ENCODE measurements at regions not wholly inside any gene's neighbourhood (a gene's known extent, or its start where the extent isn't known, plus 50 kb on each side); places are given as distances from the start of the nearest gene placed in this dataset.
"Not testable (repeated sequence)": the region's sequence is repeated elsewhere in the genome, so short reads cannot be mapped to it uniquely, and the experiment has no call there.

DNA sequence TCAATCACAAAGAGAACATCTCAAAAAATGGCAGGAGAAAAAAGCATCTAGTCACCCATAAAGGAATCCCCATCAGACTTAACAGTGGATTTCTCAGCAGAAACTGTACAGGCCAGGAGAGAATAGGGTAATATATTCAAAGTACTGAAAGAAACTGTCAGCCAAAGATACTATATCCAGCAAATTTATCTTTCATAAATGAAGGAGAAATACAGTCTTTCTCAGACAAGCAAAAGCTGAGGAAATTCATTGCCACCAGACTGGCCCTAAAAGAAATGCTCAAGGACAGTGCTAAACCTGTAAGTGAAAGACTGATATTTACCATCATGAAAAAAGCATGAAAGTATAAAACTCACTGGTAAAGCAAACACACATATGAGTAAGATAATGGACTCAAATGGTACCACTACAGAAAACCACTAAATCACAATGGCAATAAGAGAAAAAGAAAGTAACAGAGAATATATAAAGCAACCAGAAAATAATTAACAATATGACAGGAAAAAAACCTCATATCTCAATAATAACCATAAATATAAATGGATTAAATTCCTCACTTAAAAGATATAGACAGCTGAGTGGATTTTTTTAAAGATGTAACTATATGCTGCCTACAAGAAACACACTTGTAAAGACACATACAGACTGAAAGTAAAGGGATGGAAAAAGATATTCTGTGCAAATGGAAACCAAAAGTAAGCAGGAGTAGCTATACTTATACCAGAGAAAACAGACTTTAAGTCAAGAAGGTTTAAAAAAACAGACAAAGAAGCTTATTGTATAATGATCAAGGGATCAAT is 83.4 kb upstream of the STK39 start:
- no peak overlapping the region for H3K4me3 ChIP-seq (ENCODE audit: low read depth in 1 of 2, low read length in 2 of 2)
- H3K36me3 ChIP-seq (ENCODE audit: insufficient read depth, low read length), result no peaks in the 10 kb centered on the region
- no peak overlapping the region for H3K27ac ChIP-seq (ENCODE audit: low read length)
- H3K4me1 ChIP-seq (ENCODE audit: insufficient read depth, low read length), result no peaks in the 10 kb centered on the region
- H2AFZ ChIP-seq (ENCODE audit: low read depth, low read length), result no peak overlapping the region
- H3K79me2 ChIP-seq (ENCODE audit: insufficient read depth, low read length), result no peaks in the 10 kb centered on the region
- no peak overlapping the region for H3K9ac ChIP-seq (ENCODE audit: low read depth, low read length)
- no peak overlapping the region for H3K4me2 ChIP-seq (ENCODE audit: insufficient read depth, low read length)
- no peaks in the 10 kb centered on the region for H3K27me3 ChIP-seq (ENCODE audit: insufficient read depth, low read length, poor library complexity)
- H3K9me3 ChIP-seq (ENCODE audit: insufficient read depth, low read length, severe bottlenecking), result peaks cover 10% of the 10 kb centered on the region
- no peak for ATAC-seq (ENCODE audit: insufficient read depth, low read depth)
- H4K20me1 ChIP-seq (ENCODE audit: insufficient read depth, low read length), result no peaks in the 10 kb centered on the region
- TF ChIP-seq EZH2 (IDR thresholded peaks at IDR 0.05; ENCODE audit: borderline replicate concordance, low read depth, low read length, severe bottlenecking), result no peak
- TF ChIP-seq, protein P1, sequence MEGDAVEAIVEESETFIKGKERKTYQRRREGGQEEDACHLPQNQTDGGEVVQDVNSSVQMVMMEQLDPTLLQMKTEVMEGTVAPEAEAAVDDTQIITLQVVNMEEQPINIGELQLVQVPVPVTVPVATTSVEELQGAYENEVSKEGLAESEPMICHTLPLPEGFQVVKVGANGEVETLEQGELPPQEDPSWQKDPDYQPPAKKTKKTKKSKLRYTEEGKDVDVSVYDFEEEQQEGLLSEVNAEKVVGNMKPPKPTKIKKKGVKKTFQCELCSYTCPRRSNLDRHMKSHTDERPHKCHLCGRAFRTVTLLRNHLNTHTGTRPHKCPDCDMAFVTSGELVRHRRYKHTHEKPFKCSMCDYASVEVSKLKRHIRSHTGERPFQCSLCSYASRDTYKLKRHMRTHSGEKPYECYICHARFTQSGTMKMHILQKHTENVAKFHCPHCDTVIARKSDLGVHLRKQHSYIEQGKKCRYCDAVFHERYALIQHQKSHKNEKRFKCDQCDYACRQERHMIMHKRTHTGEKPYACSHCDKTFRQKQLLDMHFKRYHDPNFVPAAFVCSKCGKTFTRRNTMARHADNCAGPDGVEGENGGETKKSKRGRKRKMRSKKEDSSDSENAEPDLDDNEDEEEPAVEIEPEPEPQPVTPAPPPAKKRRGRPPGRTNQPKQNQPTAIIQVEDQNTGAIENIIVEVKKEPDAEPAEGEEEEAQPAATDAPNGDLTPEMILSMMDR (IDR thresholded peaks at IDR 0.05; ENCODE audit: borderline replicate concordance, extremely low read depth, low read length, poor library complexity, severe bottlenecking), result no peak
- DNase-seq, result no peak

DNA sequence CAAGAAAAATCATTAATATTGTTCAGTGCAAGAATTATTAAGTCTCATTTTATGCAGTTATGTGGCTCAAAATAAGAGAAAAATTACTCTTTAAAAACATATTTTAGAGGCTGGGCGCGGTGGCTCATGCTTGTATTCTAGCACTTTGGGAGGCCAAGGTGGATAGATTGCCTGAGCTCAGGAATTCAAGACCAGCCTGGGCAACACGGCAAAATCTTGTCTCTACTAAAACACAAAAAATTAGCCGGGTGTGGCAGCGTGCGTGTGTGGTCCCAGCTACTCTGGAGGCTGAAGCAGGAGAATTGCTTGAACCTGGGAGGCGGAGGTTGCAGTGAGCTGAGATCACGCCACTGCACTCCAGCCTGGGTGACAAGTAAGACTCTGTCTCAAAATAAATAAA is 87.9 kb upstream of the STK39 start:
- not testable (repeated sequence) for H3K79me2 ChIP-seq (ENCODE audit: insufficient read depth, low read length); H4K20me1 ChIP-seq (ENCODE audit: insufficient read depth, low read length); H3K4me3 ChIP-seq (ENCODE audit: low read depth in 1 of 2, low read length in 2 of 2); ATAC-seq (ENCODE audit: insufficient read depth, low read depth); DNase-seq; H2AFZ ChIP-seq (ENCODE audit: low read depth, low read length); H3K4me2 ChIP-seq (ENCODE audit: insufficient read depth, low read length); H3K9ac ChIP-seq (ENCODE audit: low read depth, low read length); H3K27me3 ChIP-seq (ENCODE audit: insufficient read depth, low read length, poor library complexity); H3K9me3 ChIP-seq (ENCODE audit: insufficient read depth, low read length, severe bottlenecking); H3K4me1 ChIP-seq (ENCODE audit: insufficient read depth, low read length); H3K27ac ChIP-seq (ENCODE audit: low read length); H3K36me3 ChIP-seq (ENCODE audit: insufficient read depth, low read length)

DNA sequence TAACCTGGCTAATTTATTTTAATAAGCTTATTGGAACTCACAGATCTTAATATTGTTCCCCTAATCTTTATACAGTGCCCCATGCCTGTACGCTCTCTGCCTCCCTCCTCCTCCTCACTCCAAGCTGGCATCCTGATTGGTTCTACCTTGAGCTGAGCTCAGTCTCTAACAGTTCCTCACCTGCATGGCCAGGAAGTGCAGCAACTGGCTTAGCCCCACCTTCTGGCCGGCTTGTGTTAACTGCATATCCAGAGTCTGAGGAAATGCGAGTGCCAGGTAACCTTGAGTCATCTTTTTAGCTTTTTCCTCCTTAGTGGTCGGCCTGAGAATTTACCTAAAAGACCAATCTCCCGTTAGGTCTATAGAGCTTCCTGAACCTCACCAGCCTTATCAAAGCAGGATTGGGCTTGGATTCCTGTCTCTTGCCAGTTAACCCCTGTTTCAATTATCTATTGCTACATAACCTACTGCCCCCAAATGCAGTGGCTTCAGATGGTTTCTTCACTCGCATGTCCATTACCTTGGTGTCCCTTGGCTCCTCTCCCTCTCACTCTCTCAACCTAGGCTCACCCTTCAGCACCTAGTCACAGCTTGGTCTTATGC is 89.5 kb upstream of the STK39 start:
- no peaks in the 10 kb centered on the region for H3K79me2 ChIP-seq (ENCODE audit: insufficient read depth, low read length)
- ATAC-seq (ENCODE audit: insufficient read depth, low read depth) (0 out of 3 replicates have a peak, but pooled peaks have one; percentile 52), DNase-seq (no peak)
- no peaks in the 10 kb centered on the region for H4K20me1 ChIP-seq (ENCODE audit: insufficient read depth, low read length)
- H3K9ac ChIP-seq (ENCODE audit: low read depth, low read length), result no peak overlapping the region
- no peak overlapping the region for H2AFZ ChIP-seq (ENCODE audit: low read depth, low read length)
- H3K27ac ChIP-seq (ENCODE audit: low read length), result no peak overlapping the region
- no peaks in the 10 kb centered on the region for H3K9me3 ChIP-seq (ENCODE audit: insufficient read depth, low read length, severe bottlenecking)
- no peaks in the 10 kb centered on the region for H3K27me3 ChIP-seq (ENCODE audit: insufficient read depth, low read length, poor library complexity)
- no peak overlapping the region for H3K4me2 ChIP-seq (ENCODE audit: insufficient read depth, low read length)
- no peak for TF ChIP-seq EZH2 (IDR thresholded peaks at IDR 0.05; ENCODE audit: borderline replicate concordance, low read depth, low read length, severe bottlenecking)
- TF ChIP-seq, protein P1 (IDR thresholded peaks at IDR 0.05; ENCODE audit: borderline replicate concordance, extremely low read depth, low read length, poor library complexity, severe bottlenecking), result peak; percentile 54
- H3K36me3 ChIP-seq (ENCODE audit: insufficient read depth, low read length), result no peaks in the 10 kb centered on the region
- no peak overlapping the region for H3K4me3 ChIP-seq (ENCODE audit: low read depth in 1 of 2, low read length in 2 of 2)
- H3K4me1 ChIP-seq (ENCODE audit: insufficient read depth, low read length), result no peaks in the 10 kb centered on the region

DNA sequence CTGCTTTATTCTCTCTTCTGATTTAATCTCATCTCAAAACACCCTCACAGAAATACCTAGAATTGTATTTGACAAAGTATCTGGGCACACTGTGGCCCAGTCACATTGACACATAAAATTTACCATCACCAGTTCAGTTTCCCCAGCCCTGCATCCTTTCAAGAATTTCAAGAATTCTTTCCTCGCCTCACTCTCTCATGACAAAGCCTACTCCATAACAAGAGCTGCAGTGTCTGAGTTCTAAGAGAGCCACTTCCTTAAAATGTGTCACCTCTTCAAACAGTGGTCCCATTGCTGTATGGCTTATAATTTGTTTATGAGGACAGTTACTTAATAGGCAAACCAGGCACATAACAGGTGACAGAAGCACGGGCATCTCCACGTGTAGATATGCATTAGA is 90.9 kb upstream of the STK39 start:
- TF ChIP-seq, protein P1 (IDR thresholded peaks at IDR 0.05; ENCODE audit: borderline replicate concordance, extremely low read depth, low read length, poor library complexity, severe bottlenecking), result no peak
- no peak for TF ChIP-seq EZH2 (IDR thresholded peaks at IDR 0.05; ENCODE audit: borderline replicate concordance, low read depth, low read length, severe bottlenecking)
- Histone ChIP-seq H3K9ac (ENCODE audit: low read depth, low read length) (no peak overlapping the region), H3K27me3 (ENCODE audit: insufficient read depth, low read length, poor library complexity) (no peaks in the 10 kb centered on the region), H3K4me2 (ENCODE audit: insufficient read depth, low read length) (no peak overlapping the region), H3K4me3 (ENCODE audit: low read depth in 1 of 2, low read length in 2 of 2) (no peak overlapping the region), H3K4me1 (ENCODE audit: insufficient read depth, low read length) (no peaks in the 10 kb centered on the region), H3K27ac (ENCODE audit: low read length) (no peak overlapping the region), H2AFZ (ENCODE audit: low read depth, low read length) (no peak overlapping the region), H3K36me3 (ENCODE audit: insufficient read depth, low read length) (no peaks in the 10 kb centered on the region), H3K79me2 (ENCODE audit: insufficient read depth, low read length) (no peaks in the 10 kb centered on the region), H4K20me1 (ENCODE audit: insufficient read depth, low read length) (no peaks in the 10 kb centered on the region), H3K9me3 (ENCODE audit: insufficient read depth, low read length, severe bottlenecking) (no peaks in the 10 kb centered on the region)
- no peak for DNase-seq
- ATAC-seq (ENCODE audit: insufficient read depth, low read depth), result no peak
